K562 (cell line): ENCODE measurements at regions not wholly inside any gene's neighbourhood (a gene's known extent, or its start where the extent isn't known, plus 50 kb on each side); places are given as distances from the start of the nearest gene placed in this dataset.

ENCODE experiments used
- ATAC-seq: fragments of 200-7000 bp; cut with Tn5 transposase; 3 replicates; pipeline ENCODE4 v1.9.1; 2020; ENCODE audit warnings: moderate library complexity
- BruUV-seq: library from RNA; stranded (reverse); fragments of 400-500 nt; replicated peaks from 2 replicates; lab custom pipeline; 2021; lab: Mats Ljungman, UMichigan
- CTCF ChIA-PET: fragments of 300-600 bp; formaldehyde crosslinking; extraction: SDS; loops from one replicate; lab custom pipeline; 2021; ENCODE audit warnings: low intra/inter-chr PET ratio; lab: Yijun Ruan, JAX
- POLR2A ChIA-PET: fragments of 300-600, 350-650 bp; sonication (Branson Sonifier 250); formaldehyde crosslinking; extraction: SDS; loops from one replicate; lab custom pipeline; 2021; ENCODE audit warnings: antibody characterized with exemption, inconsistent platforms; lab: Yijun Ruan, JAX
- DNase-seq, 4 experiments: peaks; one replicate each; pipeline versions ENCODE4 v3.0.0 to v3.0.0-alpha.2; 2011 to 2018; ENCODE audit warnings: low spot score in 3 of 4, mixed read lengths in 3 of 4; ENCODE audit errors: extremely low read depth in 1 of 4
- FAIRE-seq: peaks from 2 replicates; lab custom pipeline; 2011; peaks lifted over from hg19 to GRCh38; lab: Jason Lieb, UNC
- H2AFZ ChIP-seq: 2 replicates; pipeline ENCODE4 v1.6.0; 2011; ENCODE audit warnings: low read depth, low read length, control low read depth, inconsistent platforms
- H3K27ac ChIP-seq: fragments of 200-600 bp; 3 replicates; pipeline ENCODE4 v1.8.0; 2011; ENCODE audit warnings: low read depth, mild to moderate bottlenecking, control low read depth, inconsistent platforms, low read length, moderate library complexity, mixed read lengths; ENCODE audit errors: extremely low read depth
- H3K27me3 ChIP-seq, 2 experiments: fragments of 300-600 bp in 1 of 2; 2 replicates in 1 of 2; 3 replicates in 1 of 2; pipeline versions ENCODE4 v1.6.0 to v1.8.0; 2011; ENCODE audit warnings: inconsistent platforms in 2 of 2, low read length in 2 of 2, mild to moderate bottlenecking in 1 of 2, mixed read lengths in 1 of 2, moderate library complexity in 1 of 2; ENCODE audit not compliant: control insufficient read depth in 2 of 2, insufficient read depth in 2 of 2
- H3K36me3 ChIP-seq: fragments of 300-600 bp; 3 replicates; pipeline ENCODE4 v1.8.0; 2011; ENCODE audit warnings: mild to moderate bottlenecking, low read length, inconsistent platforms; ENCODE audit not compliant: control insufficient read depth, insufficient read depth
- H3K4me1 ChIP-seq, 2 experiments: fragments of 200-600 bp in 1 of 2; replicated peaks in 1 of 2; 2 replicates in 1 of 2; 3 replicates in 1 of 2; pipeline versions ENCODE4 v1.5.1 to v1.8.0; 2011; ENCODE audit warnings: inconsistent platforms in 2 of 2, low read length in 2 of 2, mild to moderate bottlenecking in 1 of 2, mixed read lengths in 1 of 2, moderate library complexity in 1 of 2; ENCODE audit not compliant: control insufficient read depth in 2 of 2, insufficient read depth in 2 of 2
- H3K4me2 ChIP-seq: 2 replicates; pipeline ENCODE4 v1.6.1; 2011; ENCODE audit warnings: low read length, control low read depth, inconsistent platforms, mixed read lengths; ENCODE audit not compliant: insufficient read depth
- H3K4me3 ChIP-seq: fragments of 200-600 bp; sonication (generic), shearing (Covaris generic); 2 replicates; pipeline ENCODE4 v1.5.1; 2016; ENCODE audit warnings: control low read depth, inconsistent platforms
- H3K79me2 ChIP-seq: fragments of 200-600 bp; 3 replicates; pipeline ENCODE4 v1.8.0; 2011; ENCODE audit warnings: low read length, inconsistent platforms; ENCODE audit not compliant: control insufficient read depth, insufficient read depth
- H3K9ac ChIP-seq, 2 experiments: 2 replicates each; pipeline versions ENCODE4 v1.6.0 to v1.6.1; 2011; ENCODE audit warnings: low read depth in 2 of 2, low read length in 2 of 2, control low read depth in 1 of 2, inconsistent platforms in 1 of 2, mild to moderate bottlenecking in 1 of 2, mixed read lengths in 1 of 2; ENCODE audit not compliant: insufficient read depth in 1 of 2
- H3K9me1 ChIP-seq: one replicate; pipeline ENCODE4 v1.6.0; 2011; ENCODE audit warnings: inconsistent platforms, mild to moderate bottlenecking, low read length, moderate library complexity; ENCODE audit not compliant: control insufficient read depth, insufficient read depth
- H3K9me3 ChIP-seq: replicated peaks from 2 replicates; pipeline ENCODE4 v1.5.1; 2011; ENCODE audit warnings: low read depth, low read length, inconsistent platforms; ENCODE audit not compliant: control insufficient read depth, insufficient read depth
- H4K20me1 ChIP-seq: replicated peaks from 2 replicates; pipeline ENCODE4 v1.6.1; 2011; ENCODE audit warnings: low read length, inconsistent platforms, mixed read lengths; ENCODE audit not compliant: control insufficient read depth, insufficient read depth
- ARID2 ChIP-seq: fragments of 450-650 bp; IDR thresholded peaks from 2 replicates; pipeline ENCODE4 v1.6.1; 2017; ENCODE audit warnings: antibody characterized with exemption, mild to moderate bottlenecking
- EHMT2 ChIP-seq: fragments of 450-650 bp; IDR thresholded peaks from 2 replicates; pipeline ENCODE4 v1.6.1; 2018; ENCODE audit warnings: antibody characterized with exemption
- ETV5 ChIP-seq: sonication (generic); formaldehyde crosslinking; IDR thresholded peaks from 2 replicates; pipeline ENCODE4 v1.4.0; 2020; ENCODE audit warnings: low read depth, mild to moderate bottlenecking, missing genetic modification reagents
- FOSL1 ChIP-seq: fragments of 200-800 bp; sonication (Bioruptor generic); conservative IDR thresholded peaks from 2 replicates; pipeline ENCODE4 v1.6.1; 2016; ENCODE audit warnings: missing genetic modification characterization, missing compliant biosample characterization
- HOXB6 ChIP-seq: fragments of 250-450 bp; sonication (Bioruptor Pico); IDR thresholded peaks from 2 replicates; pipeline ENCODE4 v1.5.1; 2022; ENCODE audit warnings: mild to moderate bottlenecking, borderline replicate concordance
- MBD2 ChIP-seq: sonication (generic); IDR thresholded peaks from 2 replicates; pipeline ENCODE4 v1.6.1; 2016; ENCODE audit warnings: low read depth, borderline replicate concordance
- NRF1 ChIP-seq, 2 experiments: fragments of 450-650 bp; IDR thresholded peaks in 1 of 2; conservative IDR thresholded peaks in 1 of 2; 2 replicates each; pipeline ENCODE4 v1.6.1; 2014; ENCODE audit warnings: mild to moderate bottlenecking in 2 of 2
- PTRF ChIP-seq: fragments of 450-650 bp; IDR thresholded peaks from 2 replicates; pipeline ENCODE4 v1.6.1; 2016; ENCODE audit warnings: mild to moderate bottlenecking, missing genetic modification characterization, missing compliant biosample characterization
- SRSF7 ChIP-seq: fragments of 200-400 bp; formaldehyde crosslinking; optimal IDR thresholded peaks from 2 replicates; pipeline ENCODE3; 2017; ENCODE audit warnings: mild to moderate bottlenecking, low read depth, low read length
- THRA ChIP-seq: fragments of 450-650 bp; IDR thresholded peaks from 2 replicates; pipeline ENCODE4 v1.6.1; 2017; ENCODE audit warnings: mild to moderate bottlenecking, moderate library complexity
- ZFP1 ChIP-seq: fragments of 450-650 bp; formaldehyde crosslinking; IDR thresholded peaks from 2 replicates; pipeline ENCODE4 v1.4.0; 2020; ENCODE audit warnings: mild to moderate bottlenecking, mixed read lengths
- ZNF280A ChIP-seq: fragments of 450-650 bp; IDR thresholded peaks from 2 replicates; pipeline ENCODE4 v1.6.1; 2018; ENCODE audit warnings: mild to moderate bottlenecking, low read depth; ENCODE audit not compliant: partially characterized antibody
- ZNF408 ChIP-seq: fragments of 250-450 bp; sonication (Bioruptor Pico); IDR thresholded peaks from 2 replicates; pipeline ENCODE4 v1.4.0; 2020; ENCODE audit warnings: low read depth, mild to moderate bottlenecking, moderate library complexity
- ZNF518B ChIP-seq: fragments of 250-450 bp; sonication (Bioruptor Pico); IDR thresholded peaks from 2 replicates; pipeline ENCODE4 v1.5.0; 2021; ENCODE audit warnings: mild to moderate bottlenecking, moderate library complexity
- ZNF75A ChIP-seq: fragments of 450-650 bp; formaldehyde crosslinking; IDR thresholded peaks from 2 replicates; pipeline ENCODE4 v1.4.0; 2020; ENCODE audit warnings: mild to moderate bottlenecking
- WGBS: fragments of 100-300 bp; shearing (Covaris generic); methylation state at CpG from one replicate; pipeline ENCODE4 v1.1.6; 2016; ENCODE audit warnings: low coverage, mixed read lengths; ENCODE audit not compliant: insufficient coverage; ENCODE audit errors: missing lambda C conversion rate; 5-methylcytosine and 5-hydroxymethylcytosine counted together
- in situ Hi-C: fragments of 300-500 bp; cut with MboI; formaldehyde crosslinking; loops from 4 replicates; pipeline ENCODE4 v1.15.0; 2018; ENCODE audit warnings: inconsistent platforms, mixed read lengths
- intact Hi-C: fragments of 100-400 bp; cut with micrococcal nuclease; formaldehyde crosslinking; loops from 2 replicates; pipeline ENCODE4 v1.14.2; 2022

GRCh38 chr18:27825689-27826088, 351.2 kb downstream of the CDH2 start:
- no peaks in the 10 kb centered on the region for H3K9me1 ChIP-seq
- H3K79me2 ChIP-seq: no peaks in the 10 kb centered on the region
- no peak overlapping the region for H3K9ac ChIP-seq
- ATAC-seq (no peak), FAIRE-seq (no peak), DNase-seq (no peak)
- ChIA-PET CTCF (no interaction called here), POLR2A (no interaction called here)
- no TSS peak for BruUV-seq
- H3K36me3 ChIP-seq: no peaks in the 10 kb centered on the region
- H4K20me1 ChIP-seq: no peaks in the 10 kb centered on the region
- no peaks in the 10 kb centered on the region for H3K4me1 ChIP-seq
- no peak overlapping the region for H3K27ac ChIP-seq
- intact Hi-C loops (no loop called here), in situ Hi-C loops (no loop called here)
- no peaks in the 10 kb centered on the region for H3K27me3 ChIP-seq
- 0% methylated on average over 2 of the region's 2 CpGs for WGBS
- no peaks in the 10 kb centered on the region for H3K9me3 ChIP-seq
- no peak overlapping the region for H3K4me2 ChIP-seq
- no peak overlapping the region for H2AFZ ChIP-seq
- TF ChIP-seq ZNF518B (no peak), ZNF280A (no peak), ZNF408 (CRISPR knock-in tag) (no peak), HOXB6 (CRISPR knock-in tag) (no peak), ARID2 (no peak), SRSF7 (no peak), ETV5 (no peak), NRF1 (conservative IDR thresholded peaks at IDR 0.05 in 1 of 2, IDR thresholded peaks at IDR 0.05 in 1 of 2) (no peak), THRA (no peak), EHMT2 (no peak), MBD2 (no peak), PTRF (tag) (no peak), ZNF75A (CRISPR knock-in tag) (no peak), ZFP1 (CRISPR knock-in tag) (no peak), FOSL1 (tag) (no peak)
- no peak overlapping the region for H3K4me3 ChIP-seq
